ENCODE measurements at regions not wholly inside any gene's neighbourhood (a gene's known extent, or its start where the extent isn't known, plus 50 kb on each side); places are given as distances from the start of the nearest gene placed in this dataset.

DNA sequence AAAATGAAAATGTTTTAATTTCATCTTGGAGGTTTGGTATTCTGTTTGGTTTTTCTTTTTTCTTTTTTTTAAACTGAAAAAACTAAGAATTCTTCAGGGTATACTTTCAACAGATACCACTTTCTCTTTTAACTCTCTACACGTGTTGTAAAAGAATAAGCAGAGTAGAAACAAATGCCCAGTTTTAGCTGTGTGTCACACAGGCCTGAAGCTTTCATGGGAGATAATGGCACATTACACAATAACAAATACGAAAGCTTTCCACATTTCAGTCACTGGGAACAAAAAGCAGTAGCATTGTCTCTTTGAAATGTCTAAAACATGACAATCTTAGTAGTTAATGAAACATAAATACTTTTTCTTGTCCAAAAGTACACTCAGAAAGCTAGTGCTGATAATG is 818.5 kb downstream of the TBL1XR1 start:
- TF ChIP-seq POLR2A (IDR thresholded peaks at IDR 0.05; ENCODE audit: low read length) (no peak), GATA1 (IDR thresholded peaks at IDR 0.05; ENCODE audit: low read depth, low read length) (no peak)

All from erythroblast (primary cell).